Keratinocyte (primary cell): ENCODE measurements at regions not wholly inside any gene's neighbourhood (a gene's known extent, or its start where the extent isn't known, plus 50 kb on each side); places are given as distances from the start of the nearest gene placed in this dataset.

Source experiments
- DNase-seq: peaks from one replicate; pipeline ENCODE4 v3.0.0-alpha.2; 2011; ENCODE audit warnings: low read depth, missing footprints, low spot score
- FAIRE-seq: peaks from 2 replicates; lab custom pipeline; 2011; peaks lifted over from hg19 to GRCh38; lab: Jason Lieb, UNC
- H2AFZ ChIP-seq: 2 replicates; pipeline ENCODE4 v1.6.0; 2012; ENCODE audit warnings: low read length, control low read depth, inconsistent platforms; ENCODE audit not compliant: control insufficient read depth
- H3K27ac ChIP-seq: 2 replicates; pipeline ENCODE4 v1.5.1; 2011; ENCODE audit warnings: low read length; ENCODE audit not compliant: control insufficient read depth, insufficient read depth
- H3K27me3 ChIP-seq: 3 replicates; pipeline ENCODE4 v1.6.0; 2011; ENCODE audit warnings: low read length; ENCODE audit not compliant: control insufficient read depth, insufficient read depth; ENCODE audit errors: extremely low read depth
- H3K36me3 ChIP-seq, 2 experiments: 2 replicates in 1 of 2; 3 replicates in 1 of 2; pipeline ENCODE4 v1.5.1; 2011; ENCODE audit warnings: low read length in 2 of 2, mild to moderate bottlenecking in 1 of 2; ENCODE audit not compliant: control insufficient read depth in 2 of 2, insufficient read depth in 2 of 2; ENCODE audit errors: extremely low read depth in 1 of 2
- H3K4me1 ChIP-seq: 3 replicates; pipeline ENCODE4 v1.5.1; 2011; ENCODE audit warnings: low read length; ENCODE audit not compliant: control insufficient read depth, insufficient read depth; ENCODE audit errors: extremely low read depth
- H3K4me2 ChIP-seq: 3 replicates; pipeline ENCODE4 v1.6.0; 2011; ENCODE audit warnings: low read depth, low read length; ENCODE audit not compliant: control insufficient read depth, insufficient read depth; ENCODE audit errors: extremely low read depth
- H3K4me3 ChIP-seq, 3 experiments: fragments of 200-600 bp in 1 of 3; sonication (generic) in 1 of 3; 2 replicates in 2 of 3; 3 replicates in 1 of 3; pipeline ENCODE4 v1.5.1; 2011 to 2016; ENCODE audit warnings: low read length in 3 of 3, mild to moderate bottlenecking in 3 of 3, control low read depth in 2 of 3, inconsistent platforms in 1 of 3, low read depth in 1 of 3, mixed read lengths in 1 of 3, mixed run types in 1 of 3, moderate library complexity in 1 of 3; ENCODE audit not compliant: control insufficient read depth in 2 of 3, insufficient read depth in 2 of 3; ENCODE audit errors: extremely low read depth in 1 of 3
- H3K79me2 ChIP-seq: 2 replicates; pipeline ENCODE4 v1.6.0; 2012; ENCODE audit warnings: low read length; ENCODE audit not compliant: control insufficient read depth, insufficient read depth
- H3K9ac ChIP-seq: 3 replicates; pipeline ENCODE4 v1.6.0; 2011; ENCODE audit warnings: low read length; ENCODE audit not compliant: control insufficient read depth, insufficient read depth; ENCODE audit errors: extremely low read depth
- H3K9me1 ChIP-seq: 3 replicates; pipeline ENCODE4 v1.6.0; 2011; ENCODE audit warnings: low read length; ENCODE audit not compliant: control insufficient read depth, insufficient read depth; ENCODE audit errors: extremely low read depth
- H3K9me3 ChIP-seq: 2 replicates; pipeline ENCODE4 v1.5.1; 2012; ENCODE audit warnings: low read depth, low read length; ENCODE audit not compliant: control insufficient read depth
- H4K20me1 ChIP-seq: 3 replicates; pipeline ENCODE4 v1.6.0; 2011; ENCODE audit warnings: low read length; ENCODE audit not compliant: control insufficient read depth, insufficient read depth; ENCODE audit errors: extremely low read depth
- CTCF ChIP-seq, 3 experiments: IDR thresholded peaks in 1 of 3; conservative IDR thresholded peaks in 1 of 3; optimal IDR thresholded peaks in 1 of 3; 2 replicates in 2 of 3; 3 replicates in 1 of 3; pipeline versions ENCODE3 to v1.5.1; 2011; ENCODE audit warnings: low read length in 3 of 3, mild to moderate bottlenecking in 3 of 3, moderate library complexity in 2 of 3, control low read depth in 1 of 3, inconsistent platforms in 1 of 3; ENCODE audit not compliant: insufficient read depth in 2 of 3; ENCODE audit errors: extremely low read depth in 1 of 3
- EZH2 ChIP-seq: IDR thresholded peaks from one replicate; pipeline ENCODE4 v1.6.1; 2012; ENCODE audit warnings: inconsistent platforms, mild to moderate bottlenecking, low read length, moderate library complexity
- dilution Hi-C: fragments of 300-500 bp; cut with MboI; formaldehyde crosslinking; loops from one replicate; pipeline ENCODE4 v1.7.0; 2020; ENCODE audit warnings: low sequenced_read_pairs; ENCODE audit not compliant: extremely low pct_ligation_motif_present

- Histone ChIP-seq H3K4me2 (no peak overlapping the region), H3K27ac (no peak overlapping the region), H4K20me1 (no peaks in the 10 kb centered on the region), H3K9me3 (no peaks in the 10 kb centered on the region), H3K36me3 (no peaks in the 10 kb centered on the region), H3K9ac (no peak overlapping the region), H3K4me3 (no peak overlapping the region), H3K79me2 (no peaks in the 10 kb centered on the region), H3K9me1 (no peaks in the 10 kb centered on the region), H3K27me3 (no peaks in the 10 kb centered on the region), H3K4me1 (no peaks in the 10 kb centered on the region), H2AFZ (no peak overlapping the region)
- no peak for FAIRE-seq
- TF ChIP-seq EZH2 (no peak), CTCF (optimal IDR thresholded peaks at IDR 0.05 in 1 of 3, IDR thresholded peaks at IDR 0.05 in 1 of 3, conservative IDR thresholded peaks at IDR 0.05 in 1 of 3; ENCODE audit: extremely low read depth in 1 of 3, insufficient read depth in 2 of 3, low read length in 3 of 3) (no peak)
- DNase-seq: no peak
- dilution Hi-C loops: no loop called here
Measured at GRCh38 chr14:84202486-84202885, 1327.5 kb upstream of the FLRT2 start.

- no peaks in the 10 kb centered on the region for H3K36me3 ChIP-seq
- FAIRE-seq (no peak), DNase-seq (no peak)
- no peak overlapping the region for H2AFZ ChIP-seq
- no peaks in the 10 kb centered on the region for H4K20me1 ChIP-seq
- no peak overlapping the region for H3K4me2 ChIP-seq
- H3K4me1 ChIP-seq: no peaks in the 10 kb centered on the region
- no peaks in the 10 kb centered on the region for H3K79me2 ChIP-seq
- no peaks in the 10 kb centered on the region for H3K27me3 ChIP-seq
- H3K27ac ChIP-seq: no peak overlapping the region
- H3K9me3 ChIP-seq: no peaks in the 10 kb centered on the region
- no peak overlapping the region for H3K9ac ChIP-seq
- dilution Hi-C loops: no loop called here
- H3K4me3 ChIP-seq: no peak overlapping the region
- H3K9me1 ChIP-seq: no peaks in the 10 kb centered on the region
- TF ChIP-seq EZH2: no peak
- TF ChIP-seq CTCF (optimal IDR thresholded peaks at IDR 0.05 in 1 of 3, IDR thresholded peaks at IDR 0.05 in 1 of 3, conservative IDR thresholded peaks at IDR 0.05 in 1 of 3; ENCODE audit: extremely low read depth in 1 of 3, insufficient read depth in 2 of 3, low read length in 3 of 3): no peak
Measured at GRCh38 chr14:84203896-84204295, 1326.0 kb upstream of the FLRT2 start.
